Body of pancreas (tissue), 4 donors: ENCODE measurements at regions not wholly inside any gene's neighbourhood (a gene's known extent, or its start where the extent isn't known, plus 50 kb on each side); places are given as distances from the start of the nearest gene placed in this dataset.

ENCODE experiments used
- CTCF ChIP-seq, 7 experiments: fragments of 450-650 bp in 4 of 7; fragments of 200-600 bp in 3 of 7; sonication (generic) in 3 of 7; IDR thresholded peaks; one replicate each; pipeline ENCODE4 v1.5.1; 2016 to 2019; ENCODE audit warnings: antibody characterized with exemption in 7 of 7
- POLR2A ChIP-seq, 3 donors: fragments of 450-650 bp; IDR thresholded peaks; one replicate each; pipeline ENCODE4 v1.6.1; 2016; ENCODE audit warnings: antibody characterized with exemption in 3 of 3, mild to moderate bottlenecking in 2 of 3

GRCh38 chr1:91129458-91129857 is 107.6 kb upstream of the ZNF644 start:
- TF ChIP-seq POLR2A (IDR thresholded peaks at IDR 0.05) (no peak), CTCF (IDR thresholded peaks at IDR 0.05) (no peak)
